K562 (cell line): ENCODE measurements at regions not wholly inside any gene's neighbourhood (a gene's known extent, or its start where the extent isn't known, plus 50 kb on each side); places are given as distances from the start of the nearest gene placed in this dataset.

Experiments
- ATF7 ChIP-seq: fragments of 450-650 bp; IDR thresholded peaks from 2 replicates; pipeline ENCODE4 v1.7.1; 2014; ENCODE audit warnings: mild to moderate bottlenecking, moderate library complexity
- CREM ChIP-seq: IDR thresholded peaks from 2 replicates; pipeline ENCODE4 v1.6.1; 2014; ENCODE audit warnings: antibody characterized with exemption, low read depth
- FOXM1 ChIP-seq, 2 experiments: fragments of 450-650 bp in 1 of 2; sonication (generic) in 1 of 2; formaldehyde crosslinking in 1 of 2; IDR thresholded peaks; 2 replicates each; pipeline versions ENCODE4 v1.6.1 to v1.9.0; 2017 to 2022; ENCODE audit warnings: low read depth in 2 of 2, mild to moderate bottlenecking in 2 of 2, missing genetic modification reagents in 1 of 2, moderate library complexity in 1 of 2
- FOXP1 ChIP-seq: sonication (generic); formaldehyde crosslinking; IDR thresholded peaks from 2 replicates; pipeline ENCODE4 v1.8.0; 2022; ENCODE audit warnings: mild to moderate bottlenecking, missing genetic modification reagents
- HIVEP1 ChIP-seq: fragments of 250-450 bp; sonication (Bioruptor Pico); IDR thresholded peaks from 2 replicates; pipeline ENCODE4 v1.4.0; 2020; ENCODE audit warnings: mild to moderate bottlenecking
- KLF6 ChIP-seq: fragments of 250-450 bp; sonication (Bioruptor Pico); IDR thresholded peaks from 2 replicates; pipeline ENCODE4 v1.4.0; 2020; ENCODE audit warnings: mild to moderate bottlenecking, moderate library complexity, borderline replicate concordance
- MBD2 ChIP-seq: sonication (generic); IDR thresholded peaks from 2 replicates; pipeline ENCODE4 v1.6.1; 2016; ENCODE audit warnings: low read depth, borderline replicate concordance
- RBM15 ChIP-seq: fragments of 200-400 bp; formaldehyde crosslinking; IDR thresholded peaks from 2 replicates; pipeline ENCODE4 v1.6.1; 2018; ENCODE audit warnings: mild to moderate bottlenecking, low read length, moderate library complexity; ENCODE audit not compliant: insufficient read depth
- SP1 ChIP-seq: sonication (generic); formaldehyde crosslinking; IDR thresholded peaks from 2 replicates; pipeline ENCODE4 v1.8.1; 2022; ENCODE audit warnings: mild to moderate bottlenecking, missing genetic modification reagents
- ZBTB1 ChIP-seq: sonication (generic); formaldehyde crosslinking; IDR thresholded peaks from 2 replicates; pipeline ENCODE4 v1.8.1; 2023; ENCODE audit warnings: missing genetic modification reagents, low read depth, mild to moderate bottlenecking, borderline replicate concordance
- ZFX ChIP-seq: sonication (generic); formaldehyde crosslinking; IDR thresholded peaks from 2 replicates; pipeline ENCODE4 v1.8.0; 2022; ENCODE audit warnings: mild to moderate bottlenecking, missing genetic modification reagents, moderate library complexity
- ZNF140 ChIP-seq: fragments of 250-450 bp; sonication (Bioruptor Pico); IDR thresholded peaks from 2 replicates; pipeline ENCODE4 v1.8.0; 2021; ENCODE audit warnings: moderate library complexity, mild to moderate bottlenecking, inconsistent platforms
- ZNF184 ChIP-seq: sonication (generic); formaldehyde crosslinking; IDR thresholded peaks from 2 replicates; pipeline ENCODE4 v1.5.0; 2020; ENCODE audit warnings: missing genetic modification reagents
- ZNF282 ChIP-seq: sonication (generic); formaldehyde crosslinking; IDR thresholded peaks from 2 replicates; pipeline ENCODE4 v1.8.1; 2023; ENCODE audit warnings: missing genetic modification reagents
- ZNF408 ChIP-seq: fragments of 250-450 bp; sonication (Bioruptor Pico); IDR thresholded peaks from 2 replicates; pipeline ENCODE4 v1.4.0; 2020; ENCODE audit warnings: low read depth, mild to moderate bottlenecking, moderate library complexity
- ZZZ3 ChIP-seq: fragments of 450-650 bp; IDR thresholded peaks from 2 replicates; pipeline ENCODE4 v1.6.1; 2016; ENCODE audit warnings: antibody characterized with exemption, mild to moderate bottlenecking, moderate library complexity
- TF ChIP-seq, protein P1 (sequence below), 2 experiments: fragments of 150-350 bp in 1 of 2; IDR thresholded peaks; 2 replicates each; pipeline ENCODE4 v1.6.1; 2012 to 2016; ENCODE audit warnings: low read depth in 2 of 2, low read length in 2 of 2, mild to moderate bottlenecking in 1 of 2, moderate library complexity in 1 of 2
- TF ChIP-seq, protein P2 (sequence below), 2 experiments: fragments of 450-650 bp; IDR thresholded peaks; 2 replicates each; pipeline ENCODE4 v1.6.1; 2016
- TF ChIP-seq, protein P3 (sequence below): fragments of 450-650 bp; formaldehyde crosslinking; IDR thresholded peaks from 2 replicates; pipeline ENCODE4 v1.4.0; 2020; ENCODE audit warnings: mild to moderate bottlenecking, moderate library complexity

DNA sequence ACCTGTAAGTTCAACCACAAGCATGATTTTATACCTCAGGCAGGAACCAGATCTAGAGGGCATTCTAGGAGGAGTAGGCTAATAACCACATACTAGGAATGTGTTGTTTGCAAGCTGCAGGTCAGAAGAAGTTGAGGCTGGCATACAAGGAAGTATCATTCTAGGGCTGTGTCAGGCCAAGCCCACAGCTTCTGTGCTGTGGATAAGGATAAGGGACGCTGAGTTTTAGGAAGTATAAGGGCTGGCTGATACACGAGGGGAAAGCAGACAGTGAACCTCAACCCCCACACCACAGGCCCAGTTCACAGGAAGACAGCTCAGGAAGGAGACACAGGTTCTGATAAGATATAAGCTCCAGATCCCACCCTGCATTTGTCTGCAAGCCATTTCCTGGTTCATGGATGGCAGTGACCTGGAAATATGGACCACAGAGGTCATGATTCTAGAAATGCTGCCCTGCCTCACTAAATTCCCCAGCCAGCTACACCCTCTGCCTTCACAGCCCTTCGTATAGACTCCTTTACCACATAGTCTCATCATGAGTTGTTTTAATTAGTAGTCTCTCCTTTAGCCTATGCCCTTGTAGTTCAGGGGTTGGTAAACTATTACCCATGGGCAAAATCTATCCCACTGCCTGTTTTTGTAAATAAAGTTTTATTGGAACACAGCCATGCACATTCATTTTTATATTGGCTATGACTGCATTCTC, 260.7 kb downstream of the OPA1 start (continued):
- TF ChIP-seq, protein P1, sequence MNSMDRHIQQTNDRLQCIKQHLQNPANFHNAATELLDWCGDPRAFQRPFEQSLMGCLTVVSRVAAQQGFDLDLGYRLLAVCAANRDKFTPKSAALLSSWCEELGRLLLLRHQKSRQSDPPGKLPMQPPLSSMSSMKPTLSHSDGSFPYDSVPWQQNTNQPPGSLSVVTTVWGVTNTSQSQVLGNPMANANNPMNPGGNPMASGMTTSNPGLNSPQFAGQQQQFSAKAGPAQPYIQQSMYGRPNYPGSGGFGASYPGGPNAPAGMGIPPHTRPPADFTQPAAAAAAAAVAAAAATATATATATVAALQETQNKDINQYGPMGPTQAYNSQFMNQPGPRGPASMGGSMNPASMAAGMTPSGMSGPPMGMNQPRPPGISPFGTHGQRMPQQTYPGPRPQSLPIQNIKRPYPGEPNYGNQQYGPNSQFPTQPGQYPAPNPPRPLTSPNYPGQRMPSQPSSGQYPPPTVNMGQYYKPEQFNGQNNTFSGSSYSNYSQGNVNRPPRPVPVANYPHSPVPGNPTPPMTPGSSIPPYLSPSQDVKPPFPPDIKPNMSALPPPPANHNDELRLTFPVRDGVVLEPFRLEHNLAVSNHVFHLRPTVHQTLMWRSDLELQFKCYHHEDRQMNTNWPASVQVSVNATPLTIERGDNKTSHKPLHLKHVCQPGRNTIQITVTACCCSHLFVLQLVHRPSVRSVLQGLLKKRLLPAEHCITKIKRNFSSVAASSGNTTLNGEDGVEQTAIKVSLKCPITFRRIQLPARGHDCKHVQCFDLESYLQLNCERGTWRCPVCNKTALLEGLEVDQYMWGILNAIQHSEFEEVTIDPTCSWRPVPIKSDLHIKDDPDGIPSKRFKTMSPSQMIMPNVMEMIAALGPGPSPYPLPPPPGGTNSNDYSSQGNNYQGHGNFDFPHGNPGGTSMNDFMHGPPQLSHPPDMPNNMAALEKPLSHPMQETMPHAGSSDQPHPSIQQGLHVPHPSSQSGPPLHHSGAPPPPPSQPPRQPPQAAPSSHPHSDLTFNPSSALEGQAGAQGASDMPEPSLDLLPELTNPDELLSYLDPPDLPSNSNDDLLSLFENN (IDR thresholded peaks at IDR 0.05; ENCODE audit: low read depth in 2 of 2, low read length in 2 of 2), result peak in 1 of 2 experiments; percentile 80; a peak in 1 of 4 replicates
- TF ChIP-seq ZNF408 (CRISPR knock-in tag) (no peak), ZNF282 (no peak), HIVEP1 (CRISPR knock-in tag) (peak; percentile 45; the same call in 1 of the 2 replicates), CREM (peak; percentile 71), ATF7 (peak; percentile 64; the same call in 1 of the 2 replicates), FOXM1 (IDR thresholded peaks at IDR 0.05; ENCODE audit: low read depth) (peak; percentile 46; the same call in 1 of the 2 replicates), FOXM1 (CRISPR knock-in tag; IDR thresholded peaks at IDR 0.05; ENCODE audit: low read depth) (no peak), ZBTB1 (CRISPR knock-in tag) (no peak), MBD2 (peak; percentile 64; the same call in 1 of the 2 replicates), ZNF140 (CRISPR knock-in tag) (no peak), KLF6 (no peak; the same call in 1 of the 2 replicates), ZFX (CRISPR knock-in tag) (no peak), ZZZ3 (no peak), FOXP1 (no peak), SP1 (CRISPR knock-in tag) (no peak), ZNF184 (CRISPR knock-in tag) (no peak), RBM15 (no peak)
- TF ChIP-seq, protein P2, sequence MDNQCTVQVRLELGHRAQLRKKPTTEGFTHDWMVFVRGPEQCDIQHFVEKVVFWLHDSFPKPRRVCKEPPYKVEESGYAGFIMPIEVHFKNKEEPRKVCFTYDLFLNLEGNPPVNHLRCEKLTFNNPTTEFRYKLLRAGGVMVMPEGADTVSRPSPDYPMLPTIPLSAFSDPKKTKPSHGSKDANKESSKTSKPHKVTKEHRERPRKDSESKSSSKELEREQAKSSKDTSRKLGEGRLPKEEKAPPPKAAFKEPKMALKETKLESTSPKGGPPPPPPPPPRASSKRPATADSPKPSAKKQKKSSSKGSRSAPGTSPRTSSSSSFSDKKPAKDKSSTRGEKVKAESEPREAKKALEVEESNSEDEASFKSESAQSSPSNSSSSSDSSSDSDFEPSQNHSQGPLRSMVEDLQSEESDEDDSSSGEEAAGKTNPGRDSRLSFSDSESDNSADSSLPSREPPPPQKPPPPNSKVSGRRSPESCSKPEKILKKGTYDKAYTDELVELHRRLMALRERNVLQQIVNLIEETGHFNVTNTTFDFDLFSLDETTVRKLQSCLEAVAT (IDR thresholded peaks at IDR 0.05), result no peak
- TF ChIP-seq, protein P3, sequence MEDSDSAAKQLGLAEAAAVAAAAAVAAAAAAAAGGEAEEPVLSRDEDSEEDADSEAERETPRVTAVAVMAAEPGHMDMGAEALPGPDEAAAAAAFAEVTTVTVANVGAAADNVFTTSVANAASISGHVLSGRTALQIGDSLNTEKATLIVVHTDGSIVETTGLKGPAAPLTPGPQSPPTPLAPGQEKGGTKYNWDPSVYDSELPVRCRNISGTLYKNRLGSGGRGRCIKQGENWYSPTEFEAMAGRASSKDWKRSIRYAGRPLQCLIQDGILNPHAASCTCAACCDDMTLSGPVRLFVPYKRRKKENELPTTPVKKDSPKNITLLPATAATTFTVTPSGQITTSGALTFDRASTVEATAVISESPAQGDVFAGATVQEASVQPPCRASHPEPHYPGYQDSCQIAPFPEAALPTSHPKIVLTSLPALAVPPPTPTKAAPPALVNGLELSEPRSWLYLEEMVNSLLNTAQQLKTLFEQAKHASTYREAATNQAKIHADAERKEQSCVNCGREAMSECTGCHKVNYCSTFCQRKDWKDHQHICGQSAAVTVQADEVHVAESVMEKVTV, result no peak
